Midbrain (tissue), 1 donor: ENCODE measurements at regions not wholly inside any gene's neighbourhood (a gene's known extent, or its start where the extent isn't known, plus 50 kb on each side); places are given as distances from the start of the nearest gene placed in this dataset.

Experiments
- DNase-seq: peaks from one replicate; lab custom pipeline; 2025; lab: John Stamatoyannopoulos, UW

GRCh38 chr20:48015943-48016723 is 230.9 kb upstream of the SULF2 start:
- no peak for DNase-seq

DNA sequence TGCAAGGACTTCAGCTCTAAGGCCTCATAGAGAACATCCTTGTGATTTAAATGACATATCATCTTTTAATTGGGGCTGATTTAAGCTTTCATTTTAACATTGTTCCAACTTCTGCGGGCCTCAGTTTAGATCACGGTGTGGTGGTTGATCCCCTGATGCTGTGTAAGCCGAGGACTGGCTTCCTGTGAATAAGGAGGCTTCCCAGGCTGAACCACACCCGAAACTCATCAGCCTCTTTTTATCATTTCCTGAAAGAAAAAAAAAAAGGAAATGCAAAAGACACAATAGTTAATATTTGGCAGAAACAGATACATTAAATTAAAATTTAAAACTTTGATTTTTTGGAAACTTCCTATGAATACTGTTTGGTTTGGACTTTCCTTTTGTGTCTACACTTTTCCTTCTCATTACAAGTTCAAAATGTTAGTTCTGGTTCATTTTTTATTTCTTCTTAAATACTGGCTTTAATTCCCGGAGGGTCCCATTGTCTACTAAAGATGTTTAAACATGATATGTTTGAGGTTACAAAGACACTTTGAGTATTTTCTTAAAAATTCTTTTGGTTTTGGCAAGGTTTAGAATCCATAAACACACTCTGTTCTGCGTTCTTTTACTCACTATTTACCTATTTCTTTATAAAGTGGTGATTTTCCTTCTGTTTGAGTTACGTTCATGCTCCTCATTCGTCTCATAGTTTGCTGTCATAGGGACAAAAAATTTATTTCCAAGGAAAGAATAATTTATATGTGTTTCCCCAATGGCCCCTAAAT is 230.0 kb upstream of the SULF2 start:
- DNase-seq, result no peak

GRCh38 chr20:48012401-48012974 is 227.2 kb upstream of the SULF2 start:
- no peak for DNase-seq

DNA sequence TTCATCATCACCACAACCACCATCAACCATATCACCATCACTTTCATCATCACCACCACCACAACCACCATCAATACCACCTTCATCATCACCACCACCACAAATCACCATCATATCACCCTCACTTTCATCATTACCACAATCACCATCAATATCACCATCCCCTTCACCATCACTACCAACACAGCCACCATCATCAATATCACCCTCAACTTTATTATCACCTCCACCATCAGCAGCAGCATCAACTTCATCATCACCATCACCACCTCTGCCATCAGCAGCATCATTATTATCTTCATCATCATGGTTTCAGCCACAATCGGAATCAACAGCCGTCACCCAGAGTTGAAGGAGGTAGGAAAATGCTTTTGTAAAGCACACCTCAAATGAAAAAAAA is 225.7 kb upstream of the SULF2 start:
- DNase-seq, result no peak

- no peak for DNase-seq
These were observed 225.3 kb upstream of the SULF2 start for GRCh38 chr20:48010623-48011022.

GRCh38 chr20:48008850-48009515 is 223.7 kb upstream of the SULF2 start:
- no peak for DNase-seq

DNA sequence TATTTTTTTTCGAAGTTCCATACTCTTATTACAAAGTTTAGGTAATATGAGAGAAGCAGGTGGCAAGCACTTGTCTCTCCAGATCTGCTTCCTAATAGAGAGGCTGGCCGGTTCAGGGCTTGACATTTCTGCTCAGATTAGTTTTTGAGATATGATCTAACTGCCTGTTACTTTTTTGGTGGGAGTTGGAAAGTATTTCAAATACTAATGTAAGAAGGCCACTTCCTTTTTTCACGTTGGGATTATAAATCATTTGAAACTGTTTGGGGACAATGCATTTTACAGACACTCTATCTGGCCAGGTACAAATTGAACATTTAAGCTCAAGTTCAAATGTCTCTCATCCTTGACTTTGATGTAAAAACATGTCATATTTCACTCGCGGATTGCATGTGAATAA is 222.1 kb upstream of the SULF2 start:
- no peak for DNase-seq

- DNase-seq, result no peak
These were observed 221.0 kb upstream of the SULF2 start for GRCh38 chr20:48006036-48006833.

DNA sequence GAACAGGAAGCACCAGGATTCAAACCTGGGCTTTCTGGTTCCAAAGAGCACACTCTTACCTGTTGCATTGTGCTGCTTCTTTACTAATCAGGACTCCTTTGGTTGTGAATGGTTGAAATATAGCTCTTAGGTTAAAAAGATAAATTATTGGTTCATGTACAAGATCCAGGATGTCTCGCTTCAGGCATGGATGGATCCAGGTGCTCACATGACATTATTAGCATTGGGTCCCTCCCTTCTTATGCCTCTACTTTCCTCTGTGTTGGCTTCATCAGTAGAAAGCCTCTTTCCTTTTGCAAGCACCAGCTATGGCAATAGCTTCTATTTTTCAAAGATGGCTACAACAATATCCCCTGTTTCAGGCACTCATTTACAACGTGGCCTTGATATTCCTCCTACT is 217.7 kb upstream of the SULF2 start:
- no peak for DNase-seq

- no peak for DNase-seq
These were observed 217.3 kb upstream of the SULF2 start for GRCh38 chr20:48002517-48002970.

- no peak for DNase-seq
These were observed 213.9 kb upstream of the SULF2 start for GRCh38 chr20:47999166-47999565.

DNA sequence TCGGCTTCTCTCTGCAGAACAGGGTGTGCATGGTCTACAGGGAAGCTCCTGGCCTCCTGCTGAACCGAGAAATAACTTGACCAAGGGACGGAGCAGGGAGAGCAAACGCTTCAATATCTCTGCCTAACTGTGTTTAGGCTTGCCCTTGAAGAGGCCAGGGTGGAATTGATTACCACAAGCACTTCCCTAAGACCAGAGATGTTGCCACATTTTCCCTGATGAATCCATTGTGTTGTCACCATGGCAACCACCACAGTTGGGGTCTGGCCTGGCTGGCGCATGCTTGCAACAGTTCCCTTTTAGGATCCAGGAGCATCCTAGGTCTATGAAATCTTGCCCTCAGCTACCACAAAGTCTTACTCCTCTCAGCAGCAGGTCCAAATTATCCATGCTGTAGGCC is 213.5 kb upstream of the SULF2 start:
- no peak for DNase-seq

GRCh38 chr20:47995661-47996060 is 210.4 kb upstream of the SULF2 start:
- no peak for DNase-seq

GRCh38 chr20:47993817-47994216 is 208.5 kb upstream of the SULF2 start:
- DNase-seq, result no peak

- DNase-seq, result no peak
These were observed 207.9 kb upstream of the SULF2 start for GRCh38 chr20:47993035-47993755.

GRCh38 chr20:47991875-47992488 is 206.7 kb upstream of the SULF2 start:
- no peak for DNase-seq

- DNase-seq, result no peak
These were observed 205.3 kb upstream of the SULF2 start for GRCh38 chr20:47990507-47991150.

DNA sequence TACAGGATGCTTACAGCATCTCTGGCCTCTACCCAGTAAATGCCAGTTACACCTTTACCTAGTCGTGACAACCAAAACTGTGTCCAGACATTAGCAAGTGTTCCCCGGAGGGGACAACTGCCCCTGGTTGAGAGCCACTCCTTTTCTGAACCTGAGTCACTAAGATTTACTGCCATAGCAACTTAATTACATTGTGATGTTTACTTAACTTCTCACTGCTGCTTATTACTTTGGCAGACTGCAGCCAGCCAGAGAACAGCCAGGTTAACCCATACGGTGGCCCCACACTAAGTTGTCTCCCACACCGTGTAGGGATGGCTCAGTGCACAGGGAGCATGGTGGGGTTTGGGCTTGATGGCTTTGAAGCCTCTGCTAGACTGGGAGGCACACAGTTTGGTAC is 204.7 kb upstream of the SULF2 start:
- no peak for DNase-seq

GRCh38 chr20:47988676-47989075 is 203.4 kb upstream of the SULF2 start:
- no peak for DNase-seq
